Embryonic facial prominence (tissue), 1 donor: ENCODE measurements at regions not wholly inside any gene's neighbourhood (a gene's known extent, or its start where the extent isn't known, plus 50 kb on each side); places are given as distances from the start of the nearest gene placed in this dataset.

ENCODE experiments used
- DNase-seq: peaks from one replicate; pipeline ENCODE4 v3.0.0-alpha.2; 2016; ENCODE audit errors: extremely low spot score

DNA sequence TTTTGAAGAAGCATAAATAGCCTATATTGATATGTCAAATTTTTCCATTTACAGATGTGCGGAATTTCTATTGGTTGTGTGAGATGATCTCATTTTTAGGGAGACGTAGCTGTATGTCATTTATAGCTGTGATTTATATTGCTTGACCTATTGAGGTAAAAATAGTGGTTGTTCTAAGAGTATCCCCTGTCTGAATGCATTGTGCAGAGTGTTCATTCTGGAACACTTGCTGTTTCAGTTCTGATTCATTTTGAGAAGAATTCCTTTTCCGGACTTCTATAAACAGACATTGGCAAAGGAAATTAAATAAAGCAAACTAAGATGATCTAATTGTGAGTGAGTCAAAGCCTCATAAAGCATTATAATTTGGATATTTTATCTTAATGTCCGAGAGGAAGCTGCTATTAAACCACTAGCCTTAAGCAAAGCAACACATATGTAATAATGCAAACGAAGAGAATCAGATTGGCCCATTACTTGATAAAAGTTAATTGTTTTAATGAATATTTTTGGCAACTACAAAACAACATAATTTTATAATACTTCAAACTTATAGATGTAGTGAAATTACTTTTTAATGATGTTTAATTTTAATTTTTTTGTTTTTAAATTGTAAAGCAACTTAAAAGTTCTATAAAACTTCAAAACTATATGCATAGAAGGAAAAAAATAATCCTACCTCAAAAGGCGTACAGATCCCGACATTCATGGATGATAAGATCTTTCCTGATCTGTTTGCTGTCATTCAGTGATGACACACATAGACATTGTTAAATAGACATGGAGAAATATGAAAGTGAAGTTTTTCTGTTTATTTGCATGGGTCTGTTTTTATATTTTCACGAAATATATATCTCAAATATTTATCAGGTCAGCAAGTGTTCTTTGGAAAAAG lies 942.6 kb upstream of the SLC10A2 start:
- DNase-seq = no peak

DNA sequence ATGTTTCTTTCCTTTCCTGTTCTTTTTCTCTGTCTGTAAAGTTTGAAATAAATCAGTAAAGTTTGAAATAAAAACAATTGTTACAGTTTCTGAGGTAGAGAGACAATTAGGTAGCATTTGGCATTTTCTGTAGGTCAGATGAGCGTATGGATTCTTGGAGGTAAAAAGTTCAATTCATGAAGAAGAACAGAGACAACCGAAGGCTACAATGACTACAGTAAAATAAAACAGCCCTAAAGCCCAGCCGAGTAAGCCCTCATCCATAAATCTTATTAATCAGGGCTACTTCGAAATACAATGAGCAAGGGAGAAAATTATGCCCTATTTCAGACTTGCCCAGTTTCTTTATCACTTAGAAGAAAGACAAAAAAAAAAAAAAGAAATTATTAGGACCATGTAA lies 941.9 kb upstream of the SLC10A2 start:
- no peak for DNase-seq

DNA sequence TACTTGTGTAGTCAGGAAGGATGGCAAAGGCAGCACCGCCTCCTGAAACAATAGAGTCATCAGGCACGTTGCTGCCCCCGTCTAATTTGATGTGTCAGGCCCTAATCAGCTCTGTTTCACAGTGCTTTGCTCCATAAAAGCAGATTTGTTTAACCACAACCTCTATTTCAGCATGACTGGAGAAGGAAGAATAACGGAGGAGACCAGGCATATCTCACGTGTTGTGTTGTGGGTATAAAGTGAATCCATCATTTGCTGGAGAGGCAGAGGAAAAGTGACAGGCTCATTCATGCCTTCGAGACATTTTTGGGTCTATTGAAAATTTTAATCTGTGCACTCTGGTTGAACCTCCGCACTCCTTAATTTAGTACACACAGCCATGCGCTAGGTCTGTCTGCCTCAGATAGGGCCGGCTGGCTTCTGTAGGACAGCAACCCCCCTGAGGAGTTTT lies 940.4 kb upstream of the SLC10A2 start:
- DNase-seq = no peak

DNA sequence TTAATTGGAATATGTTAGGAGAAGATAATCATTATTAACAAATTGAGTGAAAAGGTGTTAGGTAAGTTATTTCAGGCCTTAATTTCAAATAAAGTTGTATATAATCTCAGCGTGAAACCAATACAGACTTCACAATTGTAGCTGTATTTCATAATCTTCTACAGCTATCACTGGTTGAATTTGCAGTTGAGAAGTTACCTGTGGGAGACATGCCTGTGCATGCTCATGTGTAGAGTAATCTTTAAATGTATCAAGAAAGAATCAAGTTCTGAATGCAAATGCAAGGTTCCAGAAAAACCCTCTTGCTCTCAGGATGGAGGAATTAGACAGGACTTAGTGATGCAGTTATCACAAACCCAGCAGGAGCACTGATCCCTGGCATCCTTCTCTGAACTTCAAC lies 938.4 kb upstream of the SLC10A2 start:
- DNase-seq = no peak

DNA sequence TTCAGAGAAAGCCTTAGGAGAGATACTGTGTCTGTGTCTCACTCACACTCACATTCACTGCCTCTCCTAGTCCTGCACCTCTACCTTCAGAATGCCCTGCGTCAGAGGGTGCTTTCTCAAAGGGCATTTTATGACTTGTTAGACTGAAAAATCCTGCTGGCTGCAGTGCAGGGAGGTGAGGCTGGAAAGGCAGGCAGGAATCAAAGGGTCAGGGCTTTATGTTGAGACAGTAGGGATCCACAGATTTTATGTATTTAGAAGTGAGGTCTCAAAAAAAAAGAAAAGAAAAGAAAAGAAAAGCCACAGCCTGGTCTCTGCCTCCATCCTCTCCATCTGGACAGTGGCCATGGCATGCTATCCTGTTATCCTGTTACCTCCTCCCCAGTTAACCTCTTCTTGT lies 936.0 kb upstream of the SLC10A2 start:
- no peak for DNase-seq

DNA sequence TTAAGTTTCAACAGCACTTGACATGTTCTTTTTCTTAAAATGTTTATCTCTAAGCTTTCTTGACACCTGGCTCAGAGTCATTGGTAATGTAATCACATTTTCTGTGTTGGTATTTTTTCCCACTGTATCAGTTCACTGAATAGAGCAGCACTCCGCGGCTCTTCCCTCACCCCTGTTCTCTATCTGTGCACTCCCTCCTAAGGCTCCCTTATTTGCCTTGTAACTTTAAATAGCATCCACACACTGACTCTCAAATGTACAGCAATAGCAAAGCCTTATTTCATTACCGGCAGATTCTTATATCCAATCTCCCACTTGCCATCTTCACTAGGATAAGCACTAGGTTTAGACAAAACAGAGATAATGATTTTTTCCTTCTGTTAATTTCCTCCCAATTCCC lies 935.5 kb upstream of the SLC10A2 start:
- no peak for DNase-seq

DNA sequence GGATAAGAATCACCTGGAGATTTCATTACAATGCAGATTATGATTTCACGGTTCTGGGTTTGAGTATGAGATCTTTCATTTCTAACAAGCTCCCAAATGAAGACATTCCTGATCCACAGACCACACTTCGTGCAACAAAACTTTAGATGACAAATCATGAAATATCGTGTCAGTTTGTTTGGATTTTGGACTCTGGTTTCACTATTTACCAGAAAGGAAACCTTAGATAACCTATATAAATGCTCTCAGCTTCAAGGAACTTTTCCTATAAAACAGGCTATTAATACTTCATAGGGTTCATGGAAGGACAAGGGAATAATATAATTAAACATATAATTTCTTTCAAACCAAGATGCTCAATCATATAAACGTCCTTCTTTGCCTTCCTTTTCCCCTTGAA lies 930.5 kb upstream of the SLC10A2 start:
- DNase-seq = no peak

DNA sequence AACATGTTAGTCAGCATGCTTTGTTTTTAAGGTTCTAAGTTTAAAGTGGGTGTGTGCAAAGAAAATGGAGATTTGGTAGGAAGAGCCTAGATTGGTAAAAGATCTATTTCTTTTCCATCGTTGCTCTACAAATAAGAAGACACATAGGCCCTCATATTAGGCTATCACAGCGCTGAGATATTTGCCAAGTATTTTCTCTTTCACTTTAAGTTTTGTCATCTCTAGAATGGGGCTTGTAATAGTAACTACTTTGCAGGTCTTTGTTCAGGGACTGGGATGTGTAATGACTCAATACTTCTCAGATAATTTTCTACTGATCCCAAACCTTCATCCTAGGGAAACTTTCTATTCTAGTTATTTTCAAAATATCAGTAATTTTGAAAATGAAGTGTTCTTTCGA lies 917.7 kb upstream of the SLC10A2 start:
- DNase-seq = no peak

DNA sequence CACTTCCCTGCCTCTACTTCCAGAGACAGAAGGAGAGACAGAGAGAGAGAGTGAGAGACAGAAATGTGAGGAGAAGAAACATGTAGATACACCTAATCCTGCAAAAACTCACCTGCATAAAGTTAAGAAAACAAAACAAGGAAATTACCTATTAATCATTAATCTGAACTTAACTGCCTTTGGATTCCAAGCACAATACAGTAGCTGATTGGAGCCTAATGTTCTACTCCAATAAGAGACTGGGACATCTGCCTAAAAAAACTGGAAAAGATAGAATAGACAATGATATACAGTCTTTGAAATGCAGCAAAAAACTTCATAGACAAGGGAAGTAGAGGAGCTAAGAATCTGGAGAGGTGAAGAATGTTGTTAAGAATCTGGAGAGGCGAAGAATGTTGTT lies 910.2 kb upstream of the SLC10A2 start:
- DNase-seq = no peak

DNA sequence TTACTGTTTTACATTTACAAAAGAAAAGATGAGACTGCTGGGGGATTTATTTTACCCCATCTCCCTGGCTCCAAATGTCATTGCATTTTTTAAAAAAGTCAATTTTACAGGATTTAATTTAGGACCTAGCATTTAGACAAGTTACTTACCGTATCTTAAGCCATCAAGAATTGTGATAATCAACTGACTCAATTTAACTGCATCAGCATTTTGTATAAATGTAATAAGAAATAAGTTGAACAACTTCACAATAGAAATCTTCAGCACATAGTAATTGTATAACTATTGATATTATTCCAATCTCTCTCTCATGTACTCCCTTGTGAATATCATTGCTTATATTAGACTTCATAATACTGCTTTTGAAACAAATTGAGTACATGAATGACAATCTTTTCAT lies 907.5 kb upstream of the SLC10A2 start:
- DNase-seq = no peak

DNA sequence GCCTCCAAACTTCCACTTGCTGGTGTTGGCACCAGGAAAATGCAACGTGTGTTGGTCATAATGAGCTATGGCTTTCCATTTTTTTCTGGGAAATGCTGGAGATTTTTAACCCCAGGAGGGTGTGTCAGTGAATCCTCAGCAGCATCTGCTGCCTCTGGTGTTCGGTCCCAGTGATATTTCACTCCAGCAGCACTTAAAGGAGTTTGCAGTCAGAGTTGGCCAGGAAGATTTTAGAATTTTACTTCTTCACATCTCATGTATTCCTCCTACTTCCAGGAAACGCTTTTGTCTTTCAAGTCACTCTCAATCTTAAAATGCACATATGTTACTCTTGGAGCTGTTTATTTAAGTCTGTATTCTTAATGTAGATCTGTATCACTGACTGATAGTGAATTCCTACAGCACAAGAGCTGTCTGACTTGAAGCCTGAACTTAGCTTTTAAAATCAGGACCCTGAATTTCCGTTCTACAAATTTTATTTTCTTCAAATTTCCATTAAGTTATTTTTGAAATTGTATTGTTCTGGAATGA lies 903.4 kb upstream of the SLC10A2 start:
- DNase-seq = no peak

DNA sequence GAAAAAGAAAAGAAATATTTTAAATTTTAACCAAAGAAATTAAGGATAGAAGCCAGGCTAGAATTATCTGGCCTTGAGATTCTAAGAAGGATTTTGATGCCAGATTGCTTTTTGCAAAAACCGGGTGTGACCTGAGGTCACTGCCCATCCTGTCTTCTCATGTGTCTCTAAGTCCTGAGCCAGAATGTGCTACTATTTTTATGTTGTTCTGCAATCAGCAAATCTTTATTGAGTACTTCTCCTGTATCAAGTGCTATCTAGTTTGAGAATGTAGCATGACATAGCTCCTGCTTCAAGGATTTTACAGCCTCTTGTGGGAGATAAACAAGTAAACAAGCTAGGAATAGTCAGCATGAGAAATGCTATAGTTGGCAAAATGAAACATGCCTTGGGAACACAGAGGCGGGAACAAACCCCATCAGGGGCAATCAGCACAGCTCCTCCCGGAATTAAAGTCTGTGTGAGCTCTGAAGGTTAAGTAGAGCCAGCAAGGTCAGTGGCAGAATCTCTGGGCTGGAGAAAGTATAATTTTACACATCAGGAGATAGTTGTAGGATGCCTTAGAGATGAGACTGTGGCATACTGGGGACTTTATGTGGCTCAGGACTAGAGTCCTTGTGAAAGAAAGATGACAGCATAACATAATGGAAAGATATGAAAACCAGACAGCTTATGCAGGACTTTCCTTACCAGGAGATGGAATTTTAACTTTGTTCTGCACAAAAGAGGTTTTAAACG lies 899.5 kb upstream of the SLC10A2 start:
- no peak for DNase-seq

DNA sequence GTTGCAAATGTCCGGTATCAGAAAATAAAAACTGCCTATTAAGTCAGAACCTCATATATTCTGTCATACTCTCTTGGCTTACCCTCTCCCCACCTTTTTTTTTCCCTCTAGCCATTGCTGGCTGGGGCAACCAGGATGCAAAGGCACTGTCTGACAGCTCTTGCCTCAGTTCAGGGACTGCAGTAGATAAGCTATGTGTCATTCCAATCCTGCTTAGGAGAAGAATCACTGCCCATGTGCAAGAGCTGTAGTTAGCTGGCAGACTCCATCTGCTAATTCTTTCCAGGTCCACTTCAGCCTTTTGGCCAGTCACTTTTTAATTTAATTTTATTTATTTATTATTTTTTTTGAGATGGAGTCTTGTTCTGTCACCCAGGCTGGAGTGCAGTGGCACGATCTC lies 895.6 kb upstream of the SLC10A2 start:
- no peak for DNase-seq

DNA sequence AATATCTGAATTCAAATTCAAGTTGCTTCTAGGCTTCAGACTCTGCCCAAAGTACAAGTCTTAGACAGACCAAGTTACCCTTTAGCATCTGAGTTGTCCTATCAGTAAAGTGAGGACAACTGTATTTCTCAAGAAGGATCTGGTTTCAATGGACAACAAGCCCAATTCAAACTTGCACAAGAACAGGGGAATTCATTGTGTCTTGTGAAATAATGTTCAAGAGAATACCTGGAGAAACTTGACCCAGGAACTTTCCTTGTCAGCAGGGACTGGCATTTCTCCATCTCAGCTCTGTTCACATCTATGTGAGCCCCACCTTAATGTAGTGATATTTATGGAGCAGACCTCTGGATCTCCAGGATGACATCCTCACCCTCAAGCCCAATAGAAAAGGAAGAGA lies 894.9 kb upstream of the SLC10A2 start:
- DNase-seq = no peak

DNA sequence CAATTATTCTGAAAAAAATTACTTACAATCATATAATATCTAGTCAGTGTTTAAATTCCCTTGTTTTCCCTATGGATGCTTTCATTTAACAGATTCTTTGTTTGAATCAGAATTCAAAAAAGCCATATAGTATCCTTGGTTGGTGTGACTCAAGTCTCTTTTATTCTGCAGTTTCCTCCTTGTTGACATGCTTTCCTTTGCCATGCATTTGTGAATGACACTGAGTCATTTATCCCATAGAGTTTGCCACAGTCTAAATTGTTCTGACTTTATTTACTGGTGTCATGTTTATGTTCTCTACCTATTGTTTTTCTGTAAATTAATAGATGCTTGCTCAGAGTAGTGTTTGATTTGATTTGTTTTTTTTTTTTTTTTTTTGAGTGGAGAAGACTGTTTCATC lies 893.8 kb upstream of the SLC10A2 start:
- no peak for DNase-seq

DNA sequence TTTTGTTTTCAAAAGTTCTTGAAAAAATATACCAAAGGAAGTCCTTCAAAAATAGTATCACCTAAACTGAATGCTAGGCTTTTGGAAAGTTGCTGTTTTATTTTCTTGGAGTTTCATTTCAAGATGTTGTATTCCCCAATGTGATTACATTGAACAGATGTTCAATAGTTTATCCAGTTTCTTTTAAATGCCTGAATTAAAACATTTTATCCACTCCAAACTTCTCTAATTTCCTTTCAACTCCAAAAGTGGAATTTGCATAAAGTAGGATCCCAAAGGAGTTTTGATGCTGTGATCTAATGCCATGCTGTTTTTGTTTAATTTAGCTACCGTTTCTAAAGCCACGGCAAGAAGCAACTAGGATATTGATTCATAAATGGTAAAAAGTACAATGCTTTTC lies 892.5 kb upstream of the SLC10A2 start:
- DNase-seq = no peak

DNA sequence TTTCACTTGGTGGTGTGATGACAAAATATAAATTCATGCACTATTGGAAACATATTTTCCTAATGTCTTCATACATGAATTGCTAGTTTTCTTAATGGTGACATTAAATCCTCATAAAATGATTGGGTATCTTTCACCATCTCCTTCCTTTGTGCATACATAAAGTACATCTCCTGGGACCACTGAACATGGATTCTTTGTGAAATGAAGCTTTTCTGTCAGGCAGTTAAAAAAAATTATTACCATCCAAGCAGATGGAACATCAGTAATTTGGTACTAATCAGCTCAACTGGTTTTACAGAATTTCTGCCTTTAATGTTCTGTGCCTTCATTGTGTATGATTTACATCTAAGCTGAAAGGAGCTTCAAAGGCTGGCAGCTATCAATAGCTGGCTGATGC lies 891.7 kb upstream of the SLC10A2 start:
- DNase-seq = no peak

DNA sequence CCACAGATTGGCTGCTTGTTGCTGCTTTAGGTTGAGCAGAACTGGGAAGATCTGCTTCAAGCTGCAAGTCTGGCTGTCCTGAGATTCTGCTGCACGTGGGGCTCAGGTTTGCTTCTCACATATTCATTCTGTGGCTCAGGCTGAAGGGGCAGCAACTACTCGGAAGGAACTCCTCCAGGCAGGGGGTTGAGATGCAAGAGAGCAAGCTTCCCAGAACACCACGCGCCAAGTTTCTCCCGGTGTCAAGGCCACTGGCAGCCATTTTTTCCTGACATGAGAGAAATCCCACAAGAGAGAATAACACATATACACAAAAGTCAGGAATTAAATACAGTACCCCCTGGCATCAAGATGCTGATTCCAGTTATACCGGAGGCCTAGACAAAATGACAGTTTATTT lies 887.6 kb upstream of the SLC10A2 start:
- no peak for DNase-seq

DNA sequence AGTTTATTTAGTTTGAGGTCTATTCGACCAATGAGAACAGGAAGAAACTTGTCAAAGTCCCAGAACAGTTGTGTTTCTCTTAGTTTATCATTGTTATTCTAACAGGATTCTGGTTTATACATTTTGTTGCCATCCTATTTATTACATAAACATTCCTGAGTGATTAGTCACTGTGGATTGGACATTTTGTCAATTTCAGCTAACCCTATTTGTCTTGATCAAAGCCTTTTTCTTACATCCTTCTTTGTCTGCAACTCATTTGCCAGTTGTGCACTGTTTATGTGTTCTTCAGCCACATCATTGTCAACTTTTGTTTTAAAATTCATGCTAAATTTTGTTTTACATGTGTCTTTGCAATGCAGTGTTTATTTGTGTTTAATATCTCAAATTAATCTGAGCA lies 886.0 kb upstream of the SLC10A2 start:
- no peak for DNase-seq

DNA sequence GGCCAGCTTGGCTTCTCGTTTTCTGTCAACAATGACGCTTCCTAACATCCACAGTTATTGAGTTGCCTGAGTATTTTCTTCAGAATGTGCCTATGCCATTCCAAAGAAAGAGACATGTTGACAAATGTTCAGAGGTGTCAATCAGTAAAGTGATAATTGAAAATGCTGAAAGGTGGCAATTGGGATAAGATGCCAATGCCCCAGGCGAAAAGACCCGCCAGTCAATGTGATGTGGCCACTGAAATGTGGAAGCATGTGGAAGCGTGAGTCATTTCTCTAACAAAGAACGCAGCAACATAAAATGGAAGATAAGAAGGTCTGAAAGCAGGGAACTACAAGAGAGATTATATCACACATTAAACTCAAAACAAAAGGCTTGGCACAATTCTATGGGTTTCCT lies 882.2 kb upstream of the SLC10A2 start:
- no peak for DNase-seq

DNA sequence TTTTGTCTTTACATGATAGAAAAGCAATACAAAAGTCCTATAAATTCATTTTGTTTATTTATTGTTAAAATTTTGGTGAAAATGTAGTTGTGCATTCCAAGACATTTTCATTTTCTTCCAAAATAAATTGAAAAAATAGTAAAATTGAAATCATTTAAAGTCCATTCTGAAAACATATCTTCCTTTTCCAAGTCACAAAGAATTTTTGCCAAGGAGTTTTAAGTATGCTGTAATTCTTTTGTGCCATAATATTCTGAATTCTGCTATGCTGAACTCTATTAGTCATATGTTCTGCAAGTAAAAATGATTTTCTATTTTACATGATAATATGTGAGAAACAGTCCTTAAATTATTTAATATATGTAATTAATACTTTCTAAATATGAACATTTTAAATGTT lies 879.6 kb upstream of the SLC10A2 start:
- DNase-seq = no peak

DNA sequence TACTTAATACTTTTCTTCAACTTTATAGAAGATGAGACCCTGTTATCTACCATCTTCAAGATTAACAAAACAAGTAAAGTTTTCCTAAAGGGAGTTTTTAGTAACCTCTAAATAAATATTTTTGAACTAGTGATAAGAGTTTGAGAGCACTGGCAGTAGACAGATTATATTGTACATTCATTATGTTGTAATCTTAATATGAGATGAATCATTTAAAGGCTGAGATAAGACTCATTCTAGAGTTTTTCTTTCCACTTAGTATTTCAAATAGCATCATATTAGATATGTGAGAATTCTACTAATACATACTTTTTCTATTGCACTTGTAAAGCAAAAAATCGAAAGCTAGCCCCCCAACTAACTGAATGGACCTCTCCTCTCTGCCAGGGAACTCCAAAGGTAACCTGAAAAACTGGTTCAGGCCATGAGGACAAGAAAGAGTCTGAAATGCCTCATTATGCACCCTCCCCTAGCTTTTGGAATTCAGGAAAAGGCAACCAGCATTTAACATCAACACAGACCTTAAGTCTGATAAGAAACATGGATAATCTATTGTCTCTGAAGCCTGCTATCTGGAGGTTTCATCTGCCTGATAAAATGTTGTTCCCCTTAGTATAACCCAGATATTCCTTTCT lies 875.4 kb upstream of the SLC10A2 start:
- DNase-seq = no peak

DNA sequence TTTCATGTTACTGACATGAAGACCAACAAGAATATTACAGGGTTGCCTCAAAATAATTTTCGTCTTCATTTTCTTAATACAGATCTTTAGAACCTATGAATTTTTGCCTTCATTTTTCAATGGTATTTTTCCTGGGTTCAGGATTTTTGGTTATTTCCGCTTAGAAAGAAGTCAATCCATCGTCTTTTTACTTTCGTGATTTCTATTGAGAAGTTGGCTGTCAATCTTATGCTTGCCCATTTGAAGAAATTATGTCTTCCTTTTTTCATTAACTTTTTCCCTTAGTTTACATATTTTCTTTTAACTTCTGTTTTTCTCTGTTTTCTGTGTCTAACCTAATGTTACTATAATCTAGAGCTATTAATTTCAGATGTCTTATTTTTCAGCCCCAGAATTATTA lies 868.9 kb upstream of the SLC10A2 start:
- no peak for DNase-seq
